Thyroid gland (tissue), 4 donors: ENCODE measurements at regions not wholly inside any gene's neighbourhood (a gene's known extent, or its start where the extent isn't known, plus 50 kb on each side); places are given as distances from the start of the nearest gene placed in this dataset.

Source experiments
- DNase-seq, 2 donors: peaks; one replicate each; pipeline ENCODE4 v3.0.0-alpha.2; 2019
- H3K27ac ChIP-seq, 3 donors: fragments of 200-600 bp; sonication (generic); 1 replicate in 2 of 3; 2 replicates in 1 of 3; pipeline ENCODE4 v1.5.1; 2016 to 2019; ENCODE audit warnings: mild to moderate bottlenecking in 1 of 3, moderate library complexity in 1 of 3
- H3K27me3 ChIP-seq: fragments of 200-600 bp; sonication (generic); one replicate; pipeline ENCODE4 v1.5.1; 2019
- H3K36me3 ChIP-seq, 2 donors: fragments of 200-600 bp; sonication (generic); one replicate each; pipeline ENCODE4 v1.5.1; 2016 to 2019
- H3K4me1 ChIP-seq, 2 donors: fragments of 200-600 bp; sonication (generic); one replicate each; pipeline ENCODE4 v1.5.1; 2017 to 2019
- H3K4me3 ChIP-seq, 3 donors: fragments of 200-600 bp; sonication (generic); replicated peaks in 1 of 3; 1 replicate in 2 of 3; 2 replicates in 1 of 3; pipeline ENCODE4 v1.5.1; 2016; ENCODE audit warnings: mild to moderate bottlenecking in 1 of 3
- H3K9me3 ChIP-seq: fragments of 200-600 bp; sonication (generic); one replicate; pipeline ENCODE4 v1.5.1; 2017
- CTCF ChIP-seq, 6 experiments: fragments of 200-600 bp in 3 of 6; fragments of 450-650 bp in 3 of 6; sonication (generic) in 3 of 6; IDR thresholded peaks; one replicate each; pipeline ENCODE4 v1.5.1; 2016 to 2019; ENCODE audit warnings: antibody characterized with exemption in 6 of 6, mild to moderate bottlenecking in 2 of 6, inconsistent platforms in 1 of 6, moderate library complexity in 1 of 6
- POLR2A ChIP-seq, 2 donors: fragments of 450-650 bp; IDR thresholded peaks; one replicate each; pipeline ENCODE4 v1.6.1; 2017; ENCODE audit warnings: antibody characterized with exemption in 2 of 2, mild to moderate bottlenecking in 2 of 2, moderate library complexity in 1 of 2
- WGBS, 2 donors: methylation state at CpG; one replicate each; pipeline ENCODE4 v1.1.5; 2017; 5-methylcytosine and 5-hydroxymethylcytosine counted together
- intact Hi-C: fragments of 100-400 bp; cut with DNase I; formaldehyde crosslinking; loops from one replicate; pipeline ENCODE4 v1.15.1; 2023

- DNase-seq = no peak
- TF ChIP-seq CTCF (IDR thresholded peaks at IDR 0.05) = no peak
- no peak for TF ChIP-seq POLR2A (IDR thresholded peaks at IDR 0.05)
- no peaks in the 10 kb centered on the region for H3K27me3 ChIP-seq
- H3K4me3 ChIP-seq = no peak overlapping the region
- no peaks in the 10 kb centered on the region for H3K36me3 ChIP-seq
- 73 to 77% methylated on average over 3 of the region's 3 CpGs for WGBS, 2 donors
- intact Hi-C loops = no loop called here
- H3K9me3 ChIP-seq = no peaks in the 10 kb centered on the region
- no peak overlapping the region for H3K27ac ChIP-seq
- no peaks in the 10 kb centered on the region for H3K4me1 ChIP-seq
Measured at GRCh38 chr15:29911705-29912104, 89.4 kb upstream of the TJP1 start.

GRCh38 chr15:29910068-29910467 lies 87.8 kb upstream of the TJP1 start:
- Histone ChIP-seq H3K4me3 (no peak overlapping the region), H3K9me3 (no peaks in the 10 kb centered on the region), H3K27me3 (no peaks in the 10 kb centered on the region), H3K4me1 (no peaks in the 10 kb centered on the region), H3K27ac (no peak overlapping the region), H3K36me3 (no peaks in the 10 kb centered on the region)
- TF ChIP-seq POLR2A (IDR thresholded peaks at IDR 0.05) (no peak), CTCF (IDR thresholded peaks at IDR 0.05) (no peak)
- 26 to 34% methylated on average over 3 of the region's 3 CpGs for WGBS, 2 donors
- no peak for DNase-seq
- intact Hi-C loops = no loop called here

GRCh38 chr15:29904757-29905417 lies 82.6 kb upstream of the TJP1 start:
- whole genome bisulfite sequencing, 2 donors = 62 to 74% methylated on average over 4 of the region's 4 CpGs
- no peaks in the 10 kb centered on the region for H3K9me3 ChIP-seq

GRCh38 chr15:29903785-29904464 lies 81.7 kb upstream of the TJP1 start:
- Histone ChIP-seq H3K4me1 (no peaks in the 10 kb centered on the region), H3K4me3 (no peak overlapping the region), H3K9me3 (no peaks in the 10 kb centered on the region), H3K36me3 (no peaks in the 10 kb centered on the region), H3K27me3 (no peaks in the 10 kb centered on the region), H3K27ac (no peak overlapping the region)
- TF ChIP-seq CTCF (IDR thresholded peaks at IDR 0.05) = no peak
- TF ChIP-seq POLR2A (IDR thresholded peaks at IDR 0.05) = no peak
- WGBS, 2 donors = 93 to 99% methylated on average over 6 of the region's 6 CpGs
- intact Hi-C loops = no loop called here
- DNase-seq = no peak

More at GRCh38 chr15:29904757-29905417, 82.6 kb upstream of the TJP1 start:
- Histone ChIP-seq H3K36me3 (no peaks in the 10 kb centered on the region), H3K4me3 (no peak overlapping the region), H3K27ac (no peak overlapping the region), H3K27me3 (no peaks in the 10 kb centered on the region), H3K4me1 (no peaks in the 10 kb centered on the region)
- TF ChIP-seq CTCF (IDR thresholded peaks at IDR 0.05) = no peak
- no peak for TF ChIP-seq POLR2A (IDR thresholded peaks at IDR 0.05)
- intact Hi-C loops = no loop called here
- DNase-seq = no peak

GRCh38 chr15:29903028-29903427 lies 80.8 kb upstream of the TJP1 start:
- WGBS, 2 donors = 81 to 93% methylated on average over 2 of the region's 2 CpGs
- intact Hi-C loops = no loop called here

More at GRCh38 chr15:29903028-29903427, 80.8 kb upstream of the TJP1 start:
- Histone ChIP-seq H3K36me3 (no peaks in the 10 kb centered on the region), H3K4me1 (no peaks in the 10 kb centered on the region), H3K27me3 (no peaks in the 10 kb centered on the region), H3K27ac (no peak overlapping the region), H3K4me3 (no peak overlapping the region), H3K9me3 (no peaks in the 10 kb centered on the region)
- TF ChIP-seq POLR2A (IDR thresholded peaks at IDR 0.05) (no peak), CTCF (IDR thresholded peaks at IDR 0.05) (no peak)
- no peak for DNase-seq
